ENCODE measurements at regions not wholly inside any gene's neighbourhood (a gene's known extent, or its start where the extent isn't known, plus 50 kb on each side); places are given as distances from the start of the nearest gene placed in this dataset.

DNA sequence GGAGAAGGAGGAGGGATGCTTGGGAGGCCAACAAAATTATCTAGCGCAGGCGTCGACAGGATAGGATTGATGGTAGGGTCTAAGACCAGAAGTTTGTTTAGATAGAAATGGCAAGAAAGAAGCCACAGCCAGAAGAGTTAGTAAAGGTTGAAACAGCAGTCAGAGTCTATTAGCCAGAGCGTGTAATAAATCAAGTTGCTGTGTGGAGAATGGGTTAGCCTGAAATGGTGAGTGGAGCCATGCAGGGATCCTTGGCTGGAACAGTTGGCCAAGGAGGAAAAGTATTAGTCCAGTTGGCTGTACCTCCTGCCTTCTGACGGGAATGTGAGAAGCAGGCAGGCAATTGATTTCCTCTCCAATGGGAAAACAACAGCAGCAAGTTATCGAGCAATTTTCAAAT, 190.7 kb upstream of the CCDC68 start:
- intact Hi-C loops (cut with micrococcal nuclease): no loop called here

DNA sequence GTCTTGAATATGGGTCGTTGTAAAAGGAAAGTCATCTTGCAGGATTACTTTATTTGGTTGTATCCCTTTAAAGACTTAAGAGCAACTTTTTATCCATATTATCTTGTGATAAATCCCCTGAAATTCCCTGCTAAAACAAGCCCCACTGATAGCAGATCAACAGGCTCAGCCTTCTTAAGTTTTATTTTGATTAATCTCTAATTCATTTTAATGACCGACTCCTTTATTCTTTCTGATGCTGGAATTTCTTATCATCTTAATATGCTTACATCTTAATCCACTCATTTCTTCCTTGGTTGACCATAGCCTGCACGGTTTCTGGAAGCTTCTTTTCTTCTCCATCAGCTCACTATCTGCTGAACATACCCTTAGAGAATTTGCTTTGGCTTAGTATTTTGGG, 188.5 kb upstream of the CCDC68 start:
- peaks cover 9% of the 10 kb centered on the region for H3K27me3 ChIP-seq (ENCODE audit: insufficient read depth, low read length)
- H2AFZ ChIP-seq (ENCODE audit: low read depth, low read length, poor library complexity, severe bottlenecking): no peak overlapping the region
- H3K36me3 ChIP-seq (ENCODE audit: control insufficient read depth in 1 of 2, insufficient read depth in 2 of 2, low read length in 2 of 2): no peaks in the 10 kb centered on the region
- TF ChIP-seq POLR2AphosphoS5 (IDR thresholded peaks at IDR 0.05; ENCODE audit: low read depth, low read length) (no peak), POLR2A (IDR thresholded peaks at IDR 0.05; ENCODE audit: borderline replicate concordance, extremely low read depth, insufficient read depth, insufficient read length) (no peak), JUND (IDR thresholded peaks at IDR 0.05) (no peak), EZH2phosphoT487 (IDR thresholded peaks at IDR 0.05; ENCODE audit: borderline replicate concordance) (no peak), ZFX (IDR thresholded peaks at IDR 0.05) (no peak), SIN3A (IDR thresholded peaks at IDR 0.05; ENCODE audit: low read depth) (no peak), SP1 (IDR thresholded peaks at IDR 0.05; ENCODE audit: low read depth) (no peak), EGR1 (IDR thresholded peaks at IDR 0.05; ENCODE audit: low read depth) (no peak), ELF1 (IDR thresholded peaks at IDR 0.05; ENCODE audit: borderline replicate concordance, low read depth) (no peak), CBX3 (IDR thresholded peaks at IDR 0.05; ENCODE audit: low read depth) (no peak)
- ATAC-seq: no peak
- intact Hi-C loops (cut with micrococcal nuclease): no loop called here
- no peaks in the 10 kb centered on the region for H3K9me2 ChIP-seq (ENCODE audit: insufficient read depth)
- no peaks in the 10 kb centered on the region for H4K20me1 ChIP-seq (ENCODE audit: insufficient read depth)
- ChIA-PET POLR2A (no interaction called here), RAD21 (ENCODE audit: low non-redundant PET in 1 of 2, low total read pairs in 2 of 2, uncharacterized antibody in 2 of 2, unreplicated experiment in 2 of 2) (no interaction called here), CTCF (no interaction called here)
- no peak overlapping the region for H3K9ac ChIP-seq (ENCODE audit: low read length)
- H3K4me2 ChIP-seq (ENCODE audit: low read length): no peak overlapping the region
- no peaks in the 10 kb centered on the region for H3K79me2 ChIP-seq (ENCODE audit: insufficient read depth, low read length)
- no peak overlapping the region for H3K4me3 ChIP-seq (replicated peaks in 1 of 2; ENCODE audit: low read depth in 1 of 2, low read length in 2 of 2)
- DNase-seq (ENCODE audit: low read depth, low spot score): no peak
- no peaks in the 10 kb centered on the region for H3K9me3 ChIP-seq (ENCODE audit: control insufficient read depth in 1 of 2, insufficient read depth in 1 of 2, low read depth in 1 of 2, low read length in 2 of 2)
- H3K27ac ChIP-seq (ENCODE audit: low read depth, low read length): no peak overlapping the region
- no TSS peak for BruUV-seq (replicated peaks)
- no peaks in the 10 kb centered on the region for H3K4me1 ChIP-seq (ENCODE audit: control insufficient read depth in 1 of 2, insufficient read depth in 2 of 2, low read length in 2 of 2)

More for the DNA sequence above, 190.7 kb upstream of the CCDC68 start:
- no TSS peak for BruUV-seq (replicated peaks)
- TF ChIP-seq SRF (IDR thresholded peaks at IDR 0.05; ENCODE audit: low read depth) (no peak), EZH2phosphoT487 (IDR thresholded peaks at IDR 0.05; ENCODE audit: borderline replicate concordance) (no peak), YY1 (IDR thresholded peaks at IDR 0.05; ENCODE audit: extremely low read depth, insufficient replicate concordance, low read depth, low read length) (no peak), CBX3 (IDR thresholded peaks at IDR 0.05; ENCODE audit: low read depth) (no peak)
- TF ChIP-seq, protein P1, sequence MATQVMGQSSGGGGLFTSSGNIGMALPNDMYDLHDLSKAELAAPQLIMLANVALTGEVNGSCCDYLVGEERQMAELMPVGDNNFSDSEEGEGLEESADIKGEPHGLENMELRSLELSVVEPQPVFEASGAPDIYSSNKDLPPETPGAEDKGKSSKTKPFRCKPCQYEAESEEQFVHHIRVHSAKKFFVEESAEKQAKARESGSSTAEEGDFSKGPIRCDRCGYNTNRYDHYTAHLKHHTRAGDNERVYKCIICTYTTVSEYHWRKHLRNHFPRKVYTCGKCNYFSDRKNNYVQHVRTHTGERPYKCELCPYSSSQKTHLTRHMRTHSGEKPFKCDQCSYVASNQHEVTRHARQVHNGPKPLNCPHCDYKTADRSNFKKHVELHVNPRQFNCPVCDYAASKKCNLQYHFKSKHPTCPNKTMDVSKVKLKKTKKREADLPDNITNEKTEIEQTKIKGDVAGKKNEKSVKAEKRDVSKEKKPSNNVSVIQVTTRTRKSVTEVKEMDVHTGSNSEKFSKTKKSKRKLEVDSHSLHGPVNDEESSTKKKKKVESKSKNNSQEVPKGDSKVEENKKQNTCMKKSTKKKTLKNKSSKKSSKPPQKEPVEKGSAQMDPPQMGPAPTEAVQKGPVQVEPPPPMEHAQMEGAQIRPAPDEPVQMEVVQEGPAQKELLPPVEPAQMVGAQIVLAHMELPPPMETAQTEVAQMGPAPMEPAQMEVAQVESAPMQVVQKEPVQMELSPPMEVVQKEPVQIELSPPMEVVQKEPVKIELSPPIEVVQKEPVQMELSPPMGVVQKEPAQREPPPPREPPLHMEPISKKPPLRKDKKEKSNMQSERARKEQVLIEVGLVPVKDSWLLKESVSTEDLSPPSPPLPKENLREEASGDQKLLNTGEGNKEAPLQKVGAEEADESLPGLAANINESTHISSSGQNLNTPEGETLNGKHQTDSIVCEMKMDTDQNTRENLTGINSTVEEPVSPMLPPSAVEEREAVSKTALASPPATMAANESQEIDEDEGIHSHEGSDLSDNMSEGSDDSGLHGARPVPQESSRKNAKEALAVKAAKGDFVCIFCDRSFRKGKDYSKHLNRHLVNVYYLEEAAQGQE (IDR thresholded peaks at IDR 0.05; ENCODE audit: low read depth): no peak
- ChIA-PET RAD21 (ENCODE audit: low non-redundant PET in 1 of 2, low total read pairs in 2 of 2, uncharacterized antibody in 2 of 2, unreplicated experiment in 2 of 2) (no interaction called here), POLR2A (no interaction called here), CTCF (no interaction called here)
- no peaks in the 10 kb centered on the region for H3K36me3 ChIP-seq (ENCODE audit: control insufficient read depth in 1 of 2, insufficient read depth in 2 of 2, low read length in 2 of 2)
- no peaks in the 10 kb centered on the region for H3K4me1 ChIP-seq (ENCODE audit: control insufficient read depth in 1 of 2, insufficient read depth in 2 of 2, low read length in 2 of 2)
- no peaks in the 10 kb centered on the region for H4K20me1 ChIP-seq (ENCODE audit: insufficient read depth)
- no peak overlapping the region for H2AFZ ChIP-seq (ENCODE audit: low read depth, low read length, poor library complexity, severe bottlenecking)
- H3K9ac ChIP-seq (ENCODE audit: low read length): no peak overlapping the region
- H3K27ac ChIP-seq (ENCODE audit: low read depth, low read length): no peak overlapping the region
- peaks cover 23% of the 10 kb centered on the region for H3K27me3 ChIP-seq (ENCODE audit: insufficient read depth, low read length)
- DNase-seq (ENCODE audit: low read depth, low spot score): no peak
- H3K79me2 ChIP-seq (ENCODE audit: insufficient read depth, low read length): no peaks in the 10 kb centered on the region
- no peaks in the 10 kb centered on the region for H3K9me2 ChIP-seq (ENCODE audit: insufficient read depth)
- H3K4me3 ChIP-seq (replicated peaks in 1 of 2; ENCODE audit: low read depth in 1 of 2, low read length in 2 of 2): no peak overlapping the region
- ATAC-seq: no peak
- H3K4me2 ChIP-seq (ENCODE audit: low read length): no peak overlapping the region
- no peaks in the 10 kb centered on the region for H3K9me3 ChIP-seq (ENCODE audit: control insufficient read depth in 1 of 2, insufficient read depth in 1 of 2, low read depth in 1 of 2, low read length in 2 of 2)

All from HCT116 (cell line).